Gastroesophageal sphincter (tissue), 3 donors: ENCODE measurements at regions not wholly inside any gene's neighbourhood (a gene's known extent, or its start where the extent isn't known, plus 50 kb on each side); places are given as distances from the start of the nearest gene placed in this dataset.

Source experiments
- CTCF ChIP-seq, 4 experiments: fragments of 200-600 bp in 2 of 4; fragments of 450-650 bp in 2 of 4; sonication (generic) in 1 of 4; IDR thresholded peaks; one replicate each; pipeline ENCODE4 v1.5.1; 2017 to 2019; ENCODE audit warnings: antibody characterized with exemption in 4 of 4, mild to moderate bottlenecking in 2 of 4, moderate library complexity in 2 of 4
- POLR2AphosphoS5 ChIP-seq: sonication (generic); formaldehyde crosslinking; IDR thresholded peaks from one replicate; pipeline ENCODE4 v1.6.1; 2017; ENCODE audit warnings: antibody characterized with exemption

GRCh38 chr22:27571463-27572277 lies 229.9 kb downstream of the MN1 start:
- TF ChIP-seq POLR2AphosphoS5 (no peak), CTCF (IDR thresholded peaks at IDR 0.05) (no peak)
